Tibial artery (tissue), 4 donors: ENCODE measurements at regions not wholly inside any gene's neighbourhood (a gene's known extent, or its start where the extent isn't known, plus 50 kb on each side); places are given as distances from the start of the nearest gene placed in this dataset.

Experiments used
- DNase-seq, 2 donors: peaks; one replicate each; pipeline ENCODE4 v3.0.0-alpha.2; 2019
- H3K27ac ChIP-seq, 2 donors: fragments of 200-600 bp; sonication (generic) in 1 of 2; 1 replicate in 1 of 2; 2 replicates in 1 of 2; pipeline ENCODE4 v1.5.1; 2018 to 2019; ENCODE audit warnings: mild to moderate bottlenecking in 1 of 2
- H3K27me3 ChIP-seq, 2 donors: fragments of 200-600 bp; sonication (generic) in 1 of 2; one replicate each; pipeline versions ENCODE4 v1.5.1 to v1.6.0; 2016 to 2019
- H3K36me3 ChIP-seq, 3 donors: fragments of 200-600 bp; sonication (generic) in 2 of 3; one replicate each; pipeline ENCODE4 v1.5.1; 2016 to 2019; ENCODE audit warnings: mild to moderate bottlenecking in 2 of 3
- H3K4me1 ChIP-seq, 4 donors: fragments of 200-600 bp; sonication (generic) in 2 of 4; 1 replicate in 3 of 4; 2 replicates in 1 of 4; pipeline ENCODE4 v1.5.1; 2016 to 2019
- H3K4me3 ChIP-seq, 2 donors: fragments of 200-600 bp; sonication (generic) in 1 of 2; 1 replicate in 1 of 2; 2 replicates in 1 of 2; pipeline ENCODE4 v1.5.1; 2018 to 2019; ENCODE audit warnings: mild to moderate bottlenecking in 2 of 2
- H3K9me3 ChIP-seq, 3 donors: fragments of 200-600 bp; sonication (generic) in 1 of 3; one replicate each; pipeline ENCODE4 v1.5.1; 2016 to 2019
- intact Hi-C: fragments of 100-400 bp; cut with DNase I; formaldehyde crosslinking; loops from one replicate; pipeline ENCODE4 v1.15.0; 2023; ENCODE audit warnings: low total_unique reads
- TF ChIP-seq, protein P1 (sequence below), 2 experiments: fragments of 200-600 bp in 1 of 2; fragments of 450-650 bp in 1 of 2; IDR thresholded peaks; one replicate each; pipeline ENCODE4 v1.5.1; 2017 to 2019; ENCODE audit warnings: antibody characterized with exemption in 2 of 2, mild to moderate bottlenecking in 1 of 2, moderate library complexity in 1 of 2

DNA sequence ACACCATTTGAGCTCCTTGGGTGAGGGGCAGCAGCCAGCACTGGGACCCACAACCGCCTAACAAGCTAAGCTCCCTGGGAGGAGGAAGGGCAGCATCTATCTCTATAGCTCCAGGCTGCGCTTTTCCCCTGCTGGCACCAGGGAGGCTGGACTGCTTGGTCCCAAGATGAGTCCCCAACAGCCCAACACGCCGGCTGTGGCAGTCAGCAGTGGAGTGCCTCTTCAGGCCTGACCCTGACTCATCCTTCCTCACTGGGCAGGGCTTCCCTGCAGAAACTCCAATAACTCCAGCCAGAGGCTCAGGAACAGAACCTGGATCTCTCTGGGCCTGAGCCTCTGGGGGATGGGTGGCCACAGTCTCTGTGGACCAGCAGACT lies 113.7 kb upstream of the ADAMTS16 start:
- TF ChIP-seq, protein P1, sequence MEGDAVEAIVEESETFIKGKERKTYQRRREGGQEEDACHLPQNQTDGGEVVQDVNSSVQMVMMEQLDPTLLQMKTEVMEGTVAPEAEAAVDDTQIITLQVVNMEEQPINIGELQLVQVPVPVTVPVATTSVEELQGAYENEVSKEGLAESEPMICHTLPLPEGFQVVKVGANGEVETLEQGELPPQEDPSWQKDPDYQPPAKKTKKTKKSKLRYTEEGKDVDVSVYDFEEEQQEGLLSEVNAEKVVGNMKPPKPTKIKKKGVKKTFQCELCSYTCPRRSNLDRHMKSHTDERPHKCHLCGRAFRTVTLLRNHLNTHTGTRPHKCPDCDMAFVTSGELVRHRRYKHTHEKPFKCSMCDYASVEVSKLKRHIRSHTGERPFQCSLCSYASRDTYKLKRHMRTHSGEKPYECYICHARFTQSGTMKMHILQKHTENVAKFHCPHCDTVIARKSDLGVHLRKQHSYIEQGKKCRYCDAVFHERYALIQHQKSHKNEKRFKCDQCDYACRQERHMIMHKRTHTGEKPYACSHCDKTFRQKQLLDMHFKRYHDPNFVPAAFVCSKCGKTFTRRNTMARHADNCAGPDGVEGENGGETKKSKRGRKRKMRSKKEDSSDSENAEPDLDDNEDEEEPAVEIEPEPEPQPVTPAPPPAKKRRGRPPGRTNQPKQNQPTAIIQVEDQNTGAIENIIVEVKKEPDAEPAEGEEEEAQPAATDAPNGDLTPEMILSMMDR (IDR thresholded peaks at IDR 0.05), result no peak
- peaks cover 0 to 5% (median 0%) of the 10 kb centered on the region in 4 donors for H3K4me1 ChIP-seq

DNA sequence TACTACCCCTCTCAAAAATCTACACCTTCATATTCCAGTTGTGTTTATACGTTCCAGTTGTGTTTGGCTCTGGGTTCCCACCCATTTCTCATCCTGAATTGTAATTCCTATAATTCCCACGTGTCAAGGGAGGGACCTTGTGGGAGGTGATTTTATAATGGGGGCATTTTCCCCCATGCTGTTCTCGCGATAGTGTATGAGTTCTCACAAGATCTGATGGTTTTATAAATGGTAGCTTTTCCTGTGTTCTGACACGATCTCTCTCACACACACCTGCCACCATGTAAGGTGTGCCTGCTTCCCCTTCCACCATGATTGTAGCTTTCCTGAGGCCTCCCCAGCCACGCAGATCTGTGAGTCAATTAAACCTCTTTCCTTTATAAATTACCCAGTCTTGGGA lies 108.5 kb upstream of the ADAMTS16 start:
- Histone ChIP-seq H3K27me3 (no peaks in the 10 kb centered on the region), H3K27ac (no peak overlapping the region), H3K36me3 (no peaks in the 10 kb centered on the region), H3K4me3 (no peak overlapping the region), H3K9me3 (no peaks in the 10 kb centered on the region), H3K4me1 (no peaks in the 10 kb centered on the region)
- TF ChIP-seq, protein P1 (IDR thresholded peaks at IDR 0.05), result no peak
- no peak for DNase-seq
- intact Hi-C loops, result no loop called here

More for the DNA sequence above, 113.7 kb upstream of the ADAMTS16 start:
- intact Hi-C loops, result no loop called here
- Histone ChIP-seq H3K4me3 (no peak overlapping the region), H3K36me3 (no peaks in the 10 kb centered on the region), H3K27ac (no peak overlapping the region), H3K9me3 (no peaks in the 10 kb centered on the region), H3K27me3 (no peaks in the 10 kb centered on the region)
- no peak for DNase-seq

DNA sequence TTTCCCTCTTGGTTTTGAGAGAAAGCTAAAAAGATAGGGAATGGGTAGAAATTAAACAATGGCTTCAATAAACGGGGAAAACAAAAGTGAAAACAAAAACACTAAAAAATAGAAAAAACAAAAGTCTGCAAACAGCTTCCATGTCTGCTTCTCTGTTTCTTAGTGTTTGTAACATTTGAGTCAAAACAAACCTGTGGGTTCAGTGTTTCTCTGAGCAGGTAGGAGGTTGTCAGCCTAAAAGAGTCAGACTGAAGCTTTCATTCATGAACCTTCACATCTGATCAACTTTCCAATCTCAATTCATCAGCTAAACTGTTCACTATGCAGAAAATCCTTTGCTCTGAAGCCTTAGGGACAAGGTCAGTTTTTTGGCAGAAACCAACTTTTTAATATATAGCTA lies 102.5 kb upstream of the ADAMTS16 start:
- intact Hi-C loops, result no loop called here
- TF ChIP-seq, protein P1 (IDR thresholded peaks at IDR 0.05), result no peak
- no peaks in the 10 kb centered on the region for H3K27me3 ChIP-seq
- H3K4me3 ChIP-seq, result no peak overlapping the region
- H3K36me3 ChIP-seq, result no peaks in the 10 kb centered on the region
- H3K27ac ChIP-seq, result no peak overlapping the region
- no peaks in the 10 kb centered on the region for H3K9me3 ChIP-seq
- no peak for DNase-seq
- no peaks in the 10 kb centered on the region for H3K4me1 ChIP-seq

DNA sequence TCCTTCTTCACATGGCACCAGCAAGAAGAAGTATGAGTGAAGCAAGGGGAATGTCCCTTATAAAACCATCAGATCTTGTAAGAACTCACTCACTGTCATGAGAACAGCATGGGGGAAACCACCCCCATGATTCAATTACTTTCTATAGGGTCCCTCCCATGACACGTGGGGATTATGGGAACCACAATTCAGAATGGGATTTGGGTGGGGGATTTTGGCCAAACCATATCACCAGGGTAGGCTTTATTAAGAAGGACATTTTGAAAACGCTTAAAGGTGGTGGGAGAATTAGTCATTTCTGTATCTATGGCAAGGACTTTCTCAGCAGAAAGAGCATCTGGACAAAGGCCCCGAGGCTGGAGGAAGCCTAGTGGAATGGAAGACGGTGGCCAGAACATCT lies 100.2 kb upstream of the ADAMTS16 start:
- Histone ChIP-seq H3K27me3 (no peaks in the 10 kb centered on the region), H3K36me3 (no peaks in the 10 kb centered on the region), H3K4me1 (no peaks in the 10 kb centered on the region), H3K9me3 (no peaks in the 10 kb centered on the region), H3K4me3 (no peak overlapping the region), H3K27ac (no peak overlapping the region)
- TF ChIP-seq, protein P1 (IDR thresholded peaks at IDR 0.05), result no peak
- DNase-seq, result no peak
- intact Hi-C loops, result no loop called here

DNA sequence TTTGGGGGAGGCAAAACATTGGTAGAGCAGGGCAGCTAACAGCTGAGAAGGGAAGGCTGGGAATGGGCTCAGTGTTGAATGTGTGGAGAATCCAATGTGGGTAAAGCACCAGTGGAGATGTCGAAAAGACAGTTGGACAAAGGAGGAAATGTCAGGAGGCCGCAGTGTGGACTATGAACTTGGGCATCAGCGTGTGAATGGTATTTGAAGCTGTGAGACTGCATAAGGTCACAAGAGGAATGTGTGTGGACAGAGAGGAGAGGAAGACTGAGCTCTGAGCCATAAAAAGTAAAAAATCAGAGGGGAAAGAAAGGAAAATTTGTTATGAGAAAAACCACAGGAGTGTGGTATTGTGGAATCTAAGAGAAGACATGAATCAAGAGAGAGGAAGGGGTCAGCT lies 99.4 kb upstream of the ADAMTS16 start:
- intact Hi-C loops, result no loop called here
- no peaks in the 10 kb centered on the region for H3K36me3 ChIP-seq
- DNase-seq, result no peak

More for the DNA sequence above, 99.4 kb upstream of the ADAMTS16 start:
- Histone ChIP-seq H3K4me1 (no peaks in the 10 kb centered on the region), H3K27ac (no peak overlapping the region), H3K27me3 (no peaks in the 10 kb centered on the region), H3K9me3 (no peaks in the 10 kb centered on the region), H3K4me3 (no peak overlapping the region)
- TF ChIP-seq, protein P1 (IDR thresholded peaks at IDR 0.05), result no peak
